OCI-LY1 (cell line): ENCODE measurements at regions not wholly inside any gene's neighbourhood (a gene's known extent, or its start where the extent isn't known, plus 50 kb on each side); places are given as distances from the start of the nearest gene placed in this dataset.

Experiments used
- H2AFZ ChIP-seq: fragments of 200-600 bp; sonication (generic), shearing (Covaris generic); 2 replicates; pipeline ENCODE4 v1.6.0; 2014; ENCODE audit warnings: antibody characterized with exemption, mild to moderate bottlenecking, low read length
- H3F3A ChIP-seq: fragments of 200-600 bp; sonication (generic), shearing (Covaris generic); 2 replicates; pipeline ENCODE4 v1.6.0; 2014; ENCODE audit warnings: mild to moderate bottlenecking, antibody characterized with exemption, low read length, moderate library complexity; ENCODE audit not compliant: insufficient read depth
- H3K27ac ChIP-seq: fragments of 200-600 bp; sonication (generic); 2 replicates; pipeline ENCODE4 v1.5.1; 2014; ENCODE audit warnings: low read length, mixed run types, mild to moderate bottlenecking, low read depth; ENCODE audit not compliant: poor library complexity, severe bottlenecking
- H3K27me3 ChIP-seq: fragments of 200-600 bp; sonication (generic); 2 replicates; pipeline ENCODE4 v1.6.0; 2014; ENCODE audit warnings: antibody characterized with exemption, mild to moderate bottlenecking, low read length, moderate library complexity; ENCODE audit not compliant: insufficient read depth
- H3K36me3 ChIP-seq: fragments of 200-600 bp; sonication (generic); 2 replicates; pipeline ENCODE4 v1.6.1; 2014; ENCODE audit warnings: mild to moderate bottlenecking, antibody characterized with exemption, low read length, moderate library complexity, mixed read lengths; ENCODE audit not compliant: insufficient read depth
- H3K4me1 ChIP-seq: fragments of 200-600 bp; sonication (generic); 2 replicates; pipeline ENCODE4 v1.5.1; 2014; ENCODE audit warnings: mild to moderate bottlenecking, low read length, moderate library complexity; ENCODE audit not compliant: insufficient read depth, severe bottlenecking
- H3K4me2 ChIP-seq: fragments of 200-600 bp; sonication (generic), shearing (Covaris generic); 2 replicates; pipeline ENCODE4 v1.6.1; 2014; ENCODE audit warnings: low read length
- H3K4me3 ChIP-seq: fragments of 200-600 bp; sonication (generic); 2 replicates; pipeline ENCODE4 v1.5.1; 2014; ENCODE audit warnings: low read length, low read depth, mild to moderate bottlenecking, mixed read lengths; ENCODE audit not compliant: poor library complexity, severe bottlenecking
- H3K79me2 ChIP-seq: fragments of 200-600 bp; shearing (Covaris generic); 2 replicates; pipeline ENCODE4 v1.6.1; 2016; ENCODE audit warnings: mixed run types, low read length, mixed read lengths; ENCODE audit not compliant: insufficient read depth
- H3K9ac ChIP-seq: fragments of 200-600 bp; sonication (generic), shearing (Covaris generic); 2 replicates; pipeline ENCODE4 v1.6.1; 2014; ENCODE audit warnings: mild to moderate bottlenecking, low read length, mixed read lengths
- H3K9me2 ChIP-seq: fragments of 200-600 bp; sonication (generic), shearing (Covaris generic); 2 replicates; pipeline ENCODE4 v1.6.1; 2014; ENCODE audit warnings: low read depth, mild to moderate bottlenecking, low read length, mixed read lengths
- H3K9me3 ChIP-seq: fragments of 200-600 bp; shearing (Covaris generic); 2 replicates; pipeline ENCODE4 v1.6.1; 2014; ENCODE audit warnings: low read length, mixed read lengths
- H4K20me1 ChIP-seq: fragments of 200-600 bp; sonication (generic), shearing (Covaris generic); 2 replicates; pipeline ENCODE4 v1.6.0; 2016; ENCODE audit warnings: mild to moderate bottlenecking, low read length; ENCODE audit not compliant: insufficient read depth
- EZH2 ChIP-seq: fragments of 200-600 bp; sonication (generic), shearing (Covaris generic); IDR thresholded peaks from 2 replicates; pipeline ENCODE4 v1.8.0; 2017; ENCODE audit warnings: borderline replicate concordance, mixed run types, mild to moderate bottlenecking, antibody characterized with exemption, low read length, moderate library complexity, mixed read lengths
- TF ChIP-seq, protein P1 (sequence below): fragments of 200-600 bp; sonication (generic), shearing (Covaris generic); IDR thresholded peaks from 2 replicates; pipeline ENCODE4 v1.5.1; 2017; ENCODE audit warnings: mild to moderate bottlenecking, antibody characterized with exemption, low read length, moderate library complexity, mixed read lengths

DNA sequence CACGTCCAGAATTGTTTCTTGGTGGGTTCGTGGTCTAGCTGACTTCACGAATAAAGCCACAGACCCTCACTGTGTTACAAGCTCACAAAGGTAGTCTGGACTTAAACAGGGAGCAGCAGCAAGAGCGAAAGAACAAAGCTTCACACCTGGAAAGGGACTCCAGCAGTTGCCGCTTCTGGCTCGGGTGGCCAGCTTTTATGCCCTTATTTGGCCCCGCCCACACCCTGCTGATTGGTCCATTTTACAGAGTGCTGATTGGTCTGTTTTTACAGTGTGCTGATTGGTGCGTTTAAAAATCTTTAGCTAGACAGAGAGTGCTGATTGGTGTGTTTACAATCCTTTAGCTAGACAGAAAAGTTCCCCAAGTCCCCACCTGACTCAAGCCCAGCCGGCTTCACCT is 194.2 kb upstream of the NDN start:
- Histone ChIP-seq H3K9me2 (no peaks in the 10 kb centered on the region), H3K27ac (no peak overlapping the region), H3K79me2 (no peaks in the 10 kb centered on the region), H3K36me3 (no peaks in the 10 kb centered on the region), H3K4me2 (no peak overlapping the region), H3K4me1 (no peaks in the 10 kb centered on the region), H3F3A (no peaks in the 10 kb centered on the region), H3K4me3 (no peak overlapping the region), H3K27me3 (no peaks in the 10 kb centered on the region), H4K20me1 (no peaks in the 10 kb centered on the region), H3K9me3 (no peaks in the 10 kb centered on the region), H3K9ac (no peak overlapping the region), H2AFZ (no peak overlapping the region)
- TF ChIP-seq, protein P1, sequence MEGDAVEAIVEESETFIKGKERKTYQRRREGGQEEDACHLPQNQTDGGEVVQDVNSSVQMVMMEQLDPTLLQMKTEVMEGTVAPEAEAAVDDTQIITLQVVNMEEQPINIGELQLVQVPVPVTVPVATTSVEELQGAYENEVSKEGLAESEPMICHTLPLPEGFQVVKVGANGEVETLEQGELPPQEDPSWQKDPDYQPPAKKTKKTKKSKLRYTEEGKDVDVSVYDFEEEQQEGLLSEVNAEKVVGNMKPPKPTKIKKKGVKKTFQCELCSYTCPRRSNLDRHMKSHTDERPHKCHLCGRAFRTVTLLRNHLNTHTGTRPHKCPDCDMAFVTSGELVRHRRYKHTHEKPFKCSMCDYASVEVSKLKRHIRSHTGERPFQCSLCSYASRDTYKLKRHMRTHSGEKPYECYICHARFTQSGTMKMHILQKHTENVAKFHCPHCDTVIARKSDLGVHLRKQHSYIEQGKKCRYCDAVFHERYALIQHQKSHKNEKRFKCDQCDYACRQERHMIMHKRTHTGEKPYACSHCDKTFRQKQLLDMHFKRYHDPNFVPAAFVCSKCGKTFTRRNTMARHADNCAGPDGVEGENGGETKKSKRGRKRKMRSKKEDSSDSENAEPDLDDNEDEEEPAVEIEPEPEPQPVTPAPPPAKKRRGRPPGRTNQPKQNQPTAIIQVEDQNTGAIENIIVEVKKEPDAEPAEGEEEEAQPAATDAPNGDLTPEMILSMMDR, result no peak
- no peak for TF ChIP-seq EZH2

DNA sequence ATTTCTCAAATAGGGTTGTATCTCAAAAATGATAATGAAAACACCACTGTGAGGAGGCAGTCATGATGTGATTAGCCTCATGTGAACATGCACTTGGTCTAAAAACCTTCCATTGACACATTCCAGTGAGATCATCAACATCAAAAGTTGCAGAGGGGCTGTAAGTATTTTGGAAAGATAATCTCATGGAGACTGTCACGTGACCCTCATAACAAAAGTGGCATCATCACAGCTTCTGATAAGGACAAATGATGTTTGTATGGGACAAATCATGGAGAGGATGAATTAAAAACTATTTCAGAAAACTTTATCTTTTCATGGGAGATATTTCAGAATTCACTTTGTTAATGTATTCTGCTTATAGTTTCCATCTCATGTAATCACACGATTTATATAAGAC is 203.1 kb upstream of the NDN start:
- no peak for TF ChIP-seq EZH2
- TF ChIP-seq, protein P1, result no peak
- Histone ChIP-seq H4K20me1 (no peaks in the 10 kb centered on the region), H3K4me2 (no peak overlapping the region), H3K9me3 (no peaks in the 10 kb centered on the region), H3K36me3 (no peaks in the 10 kb centered on the region), H3K27me3 (no peaks in the 10 kb centered on the region), H3K9me2 (no peaks in the 10 kb centered on the region), H2AFZ (no peak overlapping the region), H3K4me1 (no peaks in the 10 kb centered on the region), H3K4me3 (no peak overlapping the region), H3K79me2 (no peaks in the 10 kb centered on the region), H3F3A (no peaks in the 10 kb centered on the region), H3K27ac (no peak overlapping the region), H3K9ac (no peak overlapping the region)

DNA sequence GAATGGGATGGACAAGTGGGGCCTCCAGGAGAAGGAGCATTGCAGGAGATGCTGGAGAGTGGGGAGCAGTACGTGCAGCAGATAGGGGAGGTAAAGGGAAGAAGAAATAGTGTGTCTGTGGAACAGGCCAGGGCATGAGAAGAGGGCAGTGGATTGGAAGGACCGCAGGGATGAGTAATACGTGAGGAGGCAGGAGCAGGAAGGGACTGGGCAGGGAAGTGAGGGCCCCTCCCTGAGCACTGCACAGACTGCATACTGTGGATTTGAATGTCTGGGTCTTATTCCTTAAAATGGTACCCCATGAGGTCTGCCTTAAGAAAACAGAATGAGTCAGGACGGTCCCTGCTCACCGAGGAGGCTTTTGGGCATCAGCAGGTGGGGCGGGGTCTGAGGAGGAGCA is 210.0 kb upstream of the NDN start:
- Histone ChIP-seq H3K79me2 (no peaks in the 10 kb centered on the region), H3K4me3 (no peak overlapping the region), H3K9ac (no peak overlapping the region), H3K9me3 (no peaks in the 10 kb centered on the region), H3K36me3 (no peaks in the 10 kb centered on the region), H3K9me2 (no peaks in the 10 kb centered on the region), H3K27ac (no peak overlapping the region), H3F3A (no peaks in the 10 kb centered on the region), H3K4me2 (no peak overlapping the region), H3K4me1 (no peaks in the 10 kb centered on the region), H3K27me3 (no peaks in the 10 kb centered on the region), H4K20me1 (no peaks in the 10 kb centered on the region), H2AFZ (no peak overlapping the region)
- TF ChIP-seq, protein P1, result no peak
- no peak for TF ChIP-seq EZH2
